Upper lobe of left lung (tissue), 6 donors: ENCODE measurements at regions not wholly inside any gene's neighbourhood (a gene's known extent, or its start where the extent isn't known, plus 50 kb on each side); places are given as distances from the start of the nearest gene placed in this dataset.

Experiments used
- ATAC-seq, 2 donors: fragments of 200-7000 bp; cut with Tn5 transposase; one replicate each; pipeline ENCODE4 v1.9.1; 2022; ENCODE audit warnings: mild to moderate bottlenecking in 2 of 2, moderate library complexity in 2 of 2; ENCODE audit not compliant: low FRiP score in 2 of 2
- DNase-seq, 2 donors: peaks; one replicate each; pipeline ENCODE4 v3.0.0-alpha.2; 2019 to 2020
- H3K27ac ChIP-seq, 4 donors: fragments of 200-600 bp; sonication (generic); one replicate each; pipeline ENCODE4 v1.5.1; 2016 to 2019
- H3K27me3 ChIP-seq, 4 donors: fragments of 200-600 bp; sonication (generic); one replicate each; pipeline ENCODE4 v1.5.1; 2017 to 2019
- H3K36me3 ChIP-seq, 4 donors: fragments of 200-600 bp; sonication (generic); one replicate each; pipeline ENCODE4 v1.5.1; 2016 to 2019
- H3K4me1 ChIP-seq, 4 donors: fragments of 200-600 bp; sonication (generic); one replicate each; pipeline ENCODE4 v1.5.1; 2018 to 2019
- H3K4me3 ChIP-seq, 4 donors: fragments of 200-600 bp; sonication (generic); one replicate each; pipeline ENCODE4 v1.5.1; 2017 to 2019; ENCODE audit warnings: mild to moderate bottlenecking in 2 of 4, moderate library complexity in 1 of 4
- H3K9me3 ChIP-seq, 4 donors: fragments of 200-600 bp; sonication (generic); one replicate each; pipeline ENCODE4 v1.5.1; 2018 to 2019
- EP300 ChIP-seq, 4 donors: sonication (generic); formaldehyde crosslinking; IDR thresholded peaks; one replicate each; pipeline ENCODE4 v1.5.1; 2017; ENCODE audit warnings: antibody characterized with exemption in 4 of 4, control low read depth in 2 of 4
- POLR2A ChIP-seq, 4 donors: fragments of 450-650 bp; IDR thresholded peaks; one replicate each; pipeline ENCODE4 v1.5.1; 2016 to 2017; ENCODE audit warnings: antibody characterized with exemption in 4 of 4, mild to moderate bottlenecking in 2 of 4
- POLR2AphosphoS5 ChIP-seq, 2 donors: sonication (generic); formaldehyde crosslinking; IDR thresholded peaks; one replicate each; pipeline ENCODE4 v1.5.1; 2017; ENCODE audit warnings: antibody characterized with exemption in 2 of 2
- WGBS, 2 donors: methylation state at CpG; one replicate each; pipeline ENCODE4 v1.1.5; 2017 to 2018; 5-methylcytosine and 5-hydroxymethylcytosine counted together
- TF ChIP-seq, protein P1 (sequence below), 6 experiments: fragments of 450-650 bp in 4 of 6; fragments of 200-600 bp in 2 of 6; sonication (generic) in 2 of 6; IDR thresholded peaks; one replicate each; pipeline ENCODE4 v1.5.1; 2016 to 2019; ENCODE audit warnings: antibody characterized with exemption in 6 of 6
- donor health status: DM: no; HTN: no; CAD: no; lungs with moderate emphysema.
- donor health status: DM: no; HTN: yes; CAD: no; lungs with severe emphysema.

- 55 to 89% methylated on average over 3 of the region's 3 CpGs for WGBS, 2 donors
- no peak for DNase-seq
- Histone ChIP-seq H3K27ac (no peak overlapping the region), H3K4me1 (no peaks in the 10 kb centered on the region), H3K9me3 (no peaks in the 10 kb centered on the region), H3K4me3 (no peak overlapping the region), H3K27me3 (no peaks in the 10 kb centered on the region), H3K36me3 (no peaks in the 10 kb centered on the region)
- TF ChIP-seq POLR2AphosphoS5 (IDR thresholded peaks at IDR 0.05) = no peak
- TF ChIP-seq POLR2A (IDR thresholded peaks at IDR 0.05) = no peak
- ATAC-seq = no peak
Observed at GRCh38 chr6:84417260-84417659, 189.8 kb upstream of the CEP162 start.

- no peak overlapping the region for H3K4me3 ChIP-seq
- H3K4me1 ChIP-seq = no peaks in the 10 kb centered on the region
- no peaks in the 10 kb centered on the region for H3K36me3 ChIP-seq
- H3K9me3 ChIP-seq = no peaks in the 10 kb centered on the region
- no peak for TF ChIP-seq POLR2A (IDR thresholded peaks at IDR 0.05)
- TF ChIP-seq EP300 (IDR thresholded peaks at IDR 0.05) = no peak
- TF ChIP-seq, protein P1, sequence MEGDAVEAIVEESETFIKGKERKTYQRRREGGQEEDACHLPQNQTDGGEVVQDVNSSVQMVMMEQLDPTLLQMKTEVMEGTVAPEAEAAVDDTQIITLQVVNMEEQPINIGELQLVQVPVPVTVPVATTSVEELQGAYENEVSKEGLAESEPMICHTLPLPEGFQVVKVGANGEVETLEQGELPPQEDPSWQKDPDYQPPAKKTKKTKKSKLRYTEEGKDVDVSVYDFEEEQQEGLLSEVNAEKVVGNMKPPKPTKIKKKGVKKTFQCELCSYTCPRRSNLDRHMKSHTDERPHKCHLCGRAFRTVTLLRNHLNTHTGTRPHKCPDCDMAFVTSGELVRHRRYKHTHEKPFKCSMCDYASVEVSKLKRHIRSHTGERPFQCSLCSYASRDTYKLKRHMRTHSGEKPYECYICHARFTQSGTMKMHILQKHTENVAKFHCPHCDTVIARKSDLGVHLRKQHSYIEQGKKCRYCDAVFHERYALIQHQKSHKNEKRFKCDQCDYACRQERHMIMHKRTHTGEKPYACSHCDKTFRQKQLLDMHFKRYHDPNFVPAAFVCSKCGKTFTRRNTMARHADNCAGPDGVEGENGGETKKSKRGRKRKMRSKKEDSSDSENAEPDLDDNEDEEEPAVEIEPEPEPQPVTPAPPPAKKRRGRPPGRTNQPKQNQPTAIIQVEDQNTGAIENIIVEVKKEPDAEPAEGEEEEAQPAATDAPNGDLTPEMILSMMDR (IDR thresholded peaks at IDR 0.05) = no peak
- TF ChIP-seq POLR2AphosphoS5 (IDR thresholded peaks at IDR 0.05) = no peak
- ATAC-seq (no peak), DNase-seq (no peak)
- no peaks in the 10 kb centered on the region for H3K27me3 ChIP-seq
- WGBS, 2 donors = 78 to 85% methylated on average over 2 of the region's 2 CpGs
- no peak overlapping the region for H3K27ac ChIP-seq
Observed at GRCh38 chr6:84416043-84416657, 188.7 kb upstream of the CEP162 start.

- DNase-seq (no peak), ATAC-seq (no peak)
- Histone ChIP-seq H3K27ac (no peak overlapping the region), H3K27me3 (no peaks in the 10 kb centered on the region), H3K9me3 (no peaks in the 10 kb centered on the region), H3K4me1 (no peaks in the 10 kb centered on the region), H3K36me3 (no peaks in the 10 kb centered on the region), H3K4me3 (no peak overlapping the region)
- WGBS, 2 donors = 56 to 59% methylated on average over 6 of the region's 6 CpGs
- TF ChIP-seq EP300 (IDR thresholded peaks at IDR 0.05) (no peak), POLR2A (IDR thresholded peaks at IDR 0.05) (no peak), POLR2AphosphoS5 (IDR thresholded peaks at IDR 0.05) (no peak)
- TF ChIP-seq, protein P1 (IDR thresholded peaks at IDR 0.05) = no peak
Observed at GRCh38 chr6:84415517-84415916, 188.1 kb upstream of the CEP162 start.

DNA sequence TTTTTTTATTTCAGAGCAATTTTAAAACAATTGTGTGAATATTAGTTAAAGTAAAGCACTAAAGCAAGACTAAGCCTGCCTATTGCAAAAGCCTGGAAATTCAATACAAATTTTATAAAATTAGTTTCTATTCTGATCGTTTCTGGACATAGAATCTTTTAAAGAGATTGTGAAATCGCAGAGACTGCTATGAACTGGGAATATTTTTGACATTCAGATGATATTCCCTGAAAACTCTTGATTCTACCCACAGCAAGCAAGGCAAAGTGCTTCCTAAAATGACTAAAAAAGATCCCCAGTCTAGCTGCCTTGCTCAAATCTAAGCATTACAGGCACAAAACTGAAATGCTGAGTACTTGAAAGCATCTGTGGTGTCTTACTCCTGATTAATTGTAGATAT, 187.6 kb upstream of the CEP162 start:
- 68 to 72% methylated on average over 2 of the region's 2 CpGs for WGBS, 2 donors
- no peak for TF ChIP-seq POLR2AphosphoS5 (IDR thresholded peaks at IDR 0.05)
- TF ChIP-seq, protein P1 (IDR thresholded peaks at IDR 0.05) = no peak
- no peak for TF ChIP-seq POLR2A (IDR thresholded peaks at IDR 0.05)
- no peak for TF ChIP-seq EP300 (IDR thresholded peaks at IDR 0.05)
- ATAC-seq = no peak
- Histone ChIP-seq H3K4me1 (no peaks in the 10 kb centered on the region), H3K4me3 (no peak overlapping the region), H3K36me3 (no peaks in the 10 kb centered on the region), H3K9me3 (no peaks in the 10 kb centered on the region), H3K27me3 (no peaks in the 10 kb centered on the region), H3K27ac (no peak overlapping the region)
- DNase-seq = no peak

DNA sequence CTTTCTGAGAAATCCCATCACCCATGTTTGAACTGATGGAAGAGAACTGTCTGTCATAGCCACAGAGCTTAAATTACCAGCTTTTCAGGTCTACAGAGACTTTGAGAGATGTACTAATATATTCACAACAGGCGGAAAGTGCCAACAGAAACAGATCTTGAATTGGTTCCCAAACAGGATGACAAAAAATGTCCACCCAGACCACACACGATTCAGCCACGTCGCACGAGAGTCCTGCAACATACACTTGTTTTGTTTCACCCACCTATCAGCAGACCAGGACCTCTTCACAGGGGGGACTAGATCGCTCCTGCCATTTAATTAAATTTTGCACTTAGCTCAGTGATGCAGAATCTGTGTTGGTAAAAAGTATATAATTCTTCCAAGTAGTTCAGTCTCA, 187.1 kb upstream of the CEP162 start:
- H3K36me3 ChIP-seq = no peaks in the 10 kb centered on the region
- no peak overlapping the region for H3K4me3 ChIP-seq
- H3K27me3 ChIP-seq = no peaks in the 10 kb centered on the region
- H3K4me1 ChIP-seq = no peaks in the 10 kb centered on the region
- no peak overlapping the region for H3K27ac ChIP-seq
- DNase-seq (no peak), ATAC-seq (no peak)
- 73 to 76% methylated on average over 6 of the region's 6 CpGs for WGBS, 2 donors
- no peak for TF ChIP-seq POLR2AphosphoS5 (IDR thresholded peaks at IDR 0.05)
- TF ChIP-seq EP300 (IDR thresholded peaks at IDR 0.05) = no peak
- no peaks in the 10 kb centered on the region for H3K9me3 ChIP-seq

DNA sequence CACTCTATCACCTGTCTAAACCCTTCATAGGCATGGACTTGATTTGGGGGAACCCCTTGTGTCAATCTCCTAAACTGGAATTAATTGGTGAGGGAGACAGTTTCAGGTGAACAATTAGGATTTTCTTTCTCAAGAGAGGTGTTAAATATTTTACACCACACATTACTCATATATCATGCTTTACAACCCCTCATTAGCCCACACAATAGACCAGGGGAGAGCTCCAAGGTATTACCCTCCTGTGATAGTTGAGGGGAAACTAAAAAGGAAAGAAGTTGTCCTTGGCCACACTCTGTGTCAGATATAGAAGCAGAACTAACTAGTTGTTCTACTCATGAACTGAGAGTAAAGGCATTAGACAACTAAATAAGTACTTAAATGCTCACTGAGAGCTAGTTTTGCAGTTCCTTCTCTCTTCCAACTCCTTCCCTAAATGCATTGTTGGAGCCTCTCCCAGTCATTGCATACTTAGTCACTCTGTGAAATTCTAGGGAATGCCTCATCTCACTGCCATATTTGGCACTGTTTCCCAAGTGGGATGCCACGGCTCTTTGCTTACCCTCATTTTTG, 183.7 kb upstream of the CEP162 start:
- H3K4me3 ChIP-seq = no peak overlapping the region
- 40 to 54% methylated on average over 1 of the region's 1 CpG for WGBS, 2 donors
- H3K27ac ChIP-seq = no peak overlapping the region
- ATAC-seq (no peak), DNase-seq (no peak)
- H3K4me1 ChIP-seq = no peaks in the 10 kb centered on the region
- no peaks in the 10 kb centered on the region for H3K27me3 ChIP-seq
- no peaks in the 10 kb centered on the region for H3K36me3 ChIP-seq
- H3K9me3 ChIP-seq = no peaks in the 10 kb centered on the region
- TF ChIP-seq EP300 (IDR thresholded peaks at IDR 0.05) (no peak), POLR2A (IDR thresholded peaks at IDR 0.05) (no peak), POLR2AphosphoS5 (IDR thresholded peaks at IDR 0.05) (no peak)
- TF ChIP-seq, protein P1 (IDR thresholded peaks at IDR 0.05) = no peak
